NCI-H748 (cell line): ENCODE measurements at regions not wholly inside any gene's neighbourhood (a gene's known extent, or its start where the extent isn't known, plus 50 kb on each side); places are given as distances from the start of the nearest gene placed in this dataset.
"Not testable (repeated sequence)": the region's sequence is repeated elsewhere in the genome, so short reads cannot be mapped to it uniquely, and the experiment has no call there.

ENCODE experiments used
- DNase-seq: peaks from one replicate; lab custom pipeline; 2025; ENCODE audit not compliant: unreplicated experiment; lab: John Stamatoyannopoulos, UW

DNA sequence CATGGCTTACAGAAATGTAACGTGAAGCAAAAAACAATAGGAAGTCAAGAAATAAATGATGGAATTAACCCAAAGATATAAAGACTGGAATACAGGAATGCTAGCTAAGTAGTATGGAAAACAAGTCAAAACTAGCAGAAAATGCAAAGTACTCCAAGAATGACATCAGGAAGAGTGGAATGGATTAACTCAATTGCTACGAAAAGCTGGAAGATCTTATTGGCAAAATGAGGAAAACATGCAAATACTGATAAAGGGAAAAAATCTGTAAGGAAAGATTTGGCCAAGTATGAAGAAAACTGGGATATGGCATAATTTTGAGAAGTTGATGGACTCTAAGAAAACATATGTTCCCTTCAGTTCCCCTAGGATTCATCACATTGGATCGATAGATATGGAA, 324.5 kb upstream of the ZNF608 start:
- DNase-seq: no peak

GRCh38 chr5:125073090-125073489, 326.7 kb upstream of the ZNF608 start:
- no peak for DNase-seq

GRCh38 chr5:125075567-125075966, 329.1 kb upstream of the ZNF608 start:
- DNase-seq: no peak

- not testable (repeated sequence) for DNase-seq
These were observed 332.6 kb upstream of the ZNF608 start for GRCh38 chr5:125079028-125079427.

GRCh38 chr5:125081101-125081500, 334.7 kb upstream of the ZNF608 start:
- no peak for DNase-seq

GRCh38 chr5:125083981-125084380, 337.5 kb upstream of the ZNF608 start:
- no peak for DNase-seq

DNA sequence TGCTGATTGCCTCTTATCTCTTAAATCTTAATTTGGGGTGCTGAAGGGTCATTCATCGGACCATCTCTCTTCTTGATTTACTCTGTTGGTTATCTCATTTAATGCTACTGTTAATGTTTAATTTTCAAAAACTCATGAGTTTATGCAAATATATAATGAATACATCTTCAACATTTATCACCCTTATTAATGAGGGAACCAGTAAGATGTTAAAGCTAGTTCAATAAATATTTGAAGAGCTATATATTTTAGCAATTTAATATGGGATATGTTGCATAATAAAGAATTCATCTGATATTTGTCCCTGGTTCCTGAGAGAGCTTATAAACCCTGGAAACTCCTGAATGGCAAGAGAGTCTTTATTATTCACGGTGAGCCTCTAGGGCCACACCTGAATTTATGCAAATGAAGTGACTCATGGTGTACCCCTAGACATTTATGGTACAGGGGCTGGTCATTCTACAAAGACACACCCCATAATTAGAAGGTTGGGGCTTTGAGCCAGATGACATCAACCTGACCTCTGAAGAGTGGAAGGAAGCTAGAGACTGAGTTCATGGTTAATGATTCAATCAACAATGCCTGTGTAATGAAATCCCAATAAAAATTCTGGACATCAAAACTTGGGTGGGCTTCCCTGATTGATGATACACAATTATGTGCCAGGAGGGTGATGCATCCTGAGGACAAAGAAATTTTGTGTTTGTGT, 339.5 kb upstream of the ZNF608 start:
- peak; percentile 44 for DNase-seq

DNA sequence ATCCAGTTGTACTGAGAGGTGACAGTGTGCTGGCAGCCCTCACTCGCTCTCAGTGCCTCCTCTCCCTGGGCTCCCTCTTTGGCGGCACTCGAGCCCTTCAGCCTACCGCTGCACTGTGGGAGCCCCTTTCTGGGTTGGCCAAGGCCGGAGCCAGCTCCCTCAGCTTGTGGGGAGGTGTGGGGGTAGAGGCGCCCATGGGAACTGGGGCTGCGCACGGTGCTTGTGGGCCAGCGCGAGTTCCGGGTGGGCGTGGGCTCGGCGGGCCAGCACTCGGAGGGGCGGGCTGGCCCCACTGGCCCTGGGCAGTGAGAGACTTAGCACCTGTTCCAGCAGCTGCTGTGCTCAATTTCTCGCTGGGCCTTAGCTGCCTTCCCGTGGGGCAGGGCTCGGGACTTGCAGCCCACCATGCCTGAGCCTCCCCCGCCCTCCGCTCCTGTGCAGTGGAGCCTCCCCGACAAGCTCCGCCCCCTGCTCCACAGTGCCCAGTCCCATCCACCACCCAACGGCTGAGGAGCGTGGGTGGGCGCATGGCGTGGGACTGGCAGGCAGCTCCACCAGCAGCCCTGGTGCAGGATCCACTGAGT, 342.2 kb upstream of the ZNF608 start:
- DNase-seq: no peak

- not testable (repeated sequence) for DNase-seq
These were observed 345.7 kb upstream of the ZNF608 start for GRCh38 chr5:125092138-125092537.

GRCh38 chr5:125093776-125094175, 347.3 kb upstream of the ZNF608 start:
- DNase-seq: no peak

DNA sequence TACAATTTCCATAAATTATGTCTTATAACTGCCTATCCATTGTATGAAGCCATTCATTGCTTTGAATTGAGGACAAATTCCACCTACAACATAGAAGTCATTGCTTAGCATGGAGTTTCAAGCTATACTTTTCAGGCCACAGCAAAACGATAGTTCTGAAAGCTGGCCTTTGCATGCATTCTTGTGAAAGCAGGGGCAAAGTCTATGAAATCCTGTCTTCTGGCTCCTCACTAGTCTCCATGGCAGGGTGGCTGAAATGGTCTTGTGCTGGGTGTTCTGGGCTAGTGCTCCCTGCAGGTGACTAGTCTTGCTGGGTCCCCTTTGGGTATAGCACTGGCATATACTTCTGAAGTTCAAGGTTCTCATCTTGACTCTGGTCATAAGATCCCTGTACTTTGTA, 353.9 kb upstream of the ZNF608 start:
- no peak for DNase-seq

- no peak for DNase-seq
These were observed 354.5 kb upstream of the ZNF608 start for GRCh38 chr5:125100951-125101350.

DNA sequence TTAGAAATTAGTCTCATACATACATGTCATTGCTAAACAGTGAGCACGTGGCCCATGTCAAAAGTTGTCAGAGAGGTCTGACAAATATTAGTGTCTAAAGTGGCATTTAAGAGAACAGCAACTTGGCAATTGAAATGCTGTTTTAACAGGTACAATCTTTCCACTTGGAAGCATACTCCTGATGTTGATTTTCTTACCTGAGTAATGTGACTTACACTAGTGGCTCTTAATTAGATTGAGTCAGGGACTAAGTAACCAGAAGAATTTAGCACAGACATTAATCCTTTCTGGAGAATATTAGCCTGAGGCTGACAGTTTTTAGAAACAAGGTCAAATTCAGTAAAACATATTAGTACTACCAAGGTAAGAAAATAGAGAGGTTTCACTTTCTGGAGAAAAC, 357.0 kb upstream of the ZNF608 start:
- DNase-seq: no peak

- no peak for DNase-seq
These were observed 359.8 kb upstream of the ZNF608 start for GRCh38 chr5:125106271-125106670.

- DNase-seq: no peak
These were observed 360.4 kb upstream of the ZNF608 start for GRCh38 chr5:125106881-125107280.

DNA sequence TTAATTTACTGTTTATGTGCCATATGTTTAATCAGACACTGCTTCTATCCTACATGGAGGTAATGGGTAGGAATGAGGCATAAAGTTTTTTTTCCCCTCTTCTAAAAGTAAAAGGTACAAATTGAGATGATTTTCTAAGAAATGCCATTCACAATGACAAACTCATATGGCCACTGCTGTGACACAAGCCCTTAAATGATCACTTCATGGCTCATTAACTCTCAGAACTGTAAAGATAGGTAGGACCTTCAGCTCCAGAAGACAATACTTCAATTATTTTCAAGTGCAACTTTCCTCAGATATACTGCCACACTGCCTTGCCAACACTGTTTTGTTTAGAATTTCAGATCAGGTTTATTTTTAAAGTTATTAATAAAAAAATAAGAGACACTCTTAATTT, 362.9 kb upstream of the ZNF608 start:
- DNase-seq: peak; percentile 74

DNA sequence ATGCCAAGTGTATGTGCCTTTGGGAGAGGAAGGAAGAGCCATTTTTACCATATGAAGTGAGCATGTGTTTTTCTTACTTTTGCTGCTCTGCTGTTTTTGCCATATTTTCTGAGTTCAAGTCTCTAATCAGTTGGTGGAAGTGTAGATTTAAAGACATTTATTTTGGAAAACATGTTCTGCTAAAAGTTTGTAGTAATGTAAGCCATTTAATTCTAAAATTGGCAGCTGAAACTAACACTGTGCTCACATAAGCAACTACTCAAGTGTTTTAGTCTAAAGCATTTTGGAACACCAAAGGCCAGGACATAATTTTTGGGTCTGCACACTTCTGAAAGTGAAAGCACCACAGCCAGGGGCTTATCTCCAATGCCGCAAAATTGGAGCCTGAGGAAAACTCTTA, 363.4 kb upstream of the ZNF608 start:
- DNase-seq: no peak

DNA sequence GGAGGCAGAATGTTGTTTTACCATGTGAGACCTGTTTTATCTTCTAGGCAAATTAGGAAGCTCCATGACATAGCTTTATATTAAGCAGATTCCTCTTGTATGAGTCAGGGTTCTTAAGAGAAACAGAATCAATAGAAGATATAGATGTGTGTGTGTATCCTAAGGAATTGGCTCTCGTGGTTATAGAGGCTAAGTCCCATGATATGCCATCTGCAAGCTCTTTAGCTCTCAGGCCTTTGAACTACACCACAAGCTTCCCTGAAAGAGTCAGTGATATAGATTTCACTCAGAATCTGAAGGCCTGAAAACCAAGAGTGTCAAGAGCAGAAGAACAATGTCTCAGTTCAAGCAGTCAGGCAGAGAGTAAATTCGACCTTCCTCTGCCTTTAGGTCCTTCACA, 365.8 kb upstream of the ZNF608 start:
- no peak for DNase-seq

GRCh38 chr5:125113328-125113727, 366.9 kb upstream of the ZNF608 start:
- DNase-seq: no peak

DNA sequence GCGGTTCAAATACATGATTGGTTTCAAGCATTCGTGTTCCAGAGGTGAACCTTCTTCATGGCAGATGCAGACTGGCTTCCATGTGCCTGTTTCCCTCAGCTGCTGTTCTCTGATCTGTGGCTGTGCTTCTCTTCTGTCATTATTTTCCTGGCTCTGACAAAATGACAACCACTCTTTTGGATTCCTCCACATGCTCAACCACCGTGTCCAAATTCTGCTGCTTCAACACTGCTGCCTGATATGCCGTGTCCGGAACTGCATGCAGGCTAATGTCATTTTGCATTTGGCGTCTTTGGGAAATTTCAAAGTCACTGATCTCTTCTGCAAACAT, 368.7 kb upstream of the ZNF608 start:
- no peak for DNase-seq

- DNase-seq: no peak
These were observed 371.1 kb upstream of the ZNF608 start for GRCh38 chr5:125117566-125117965.

DNA sequence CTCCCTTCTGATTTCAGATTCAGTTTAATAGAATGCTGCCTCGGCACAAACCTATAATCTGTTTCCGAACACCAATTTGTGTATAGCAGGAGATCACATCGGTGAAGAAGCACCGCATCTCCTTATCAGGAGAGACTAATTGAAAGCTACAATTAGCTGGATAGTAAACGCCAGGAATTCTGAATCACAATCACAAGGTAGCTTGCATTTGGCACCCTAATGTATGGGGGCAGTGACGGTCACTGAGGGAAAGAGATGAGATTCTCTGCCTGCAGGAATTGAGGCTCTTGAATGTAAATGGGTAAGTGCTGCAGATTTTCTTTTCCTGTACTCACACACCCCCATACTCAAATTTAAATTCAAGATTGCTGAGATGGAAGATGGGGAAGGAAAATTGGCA, 373.6 kb upstream of the ZNF608 start:
- DNase-seq: no peak
